SU-DHL-6 (cell line): ENCODE measurements at regions not wholly inside any gene's neighbourhood (a gene's known extent, or its start where the extent isn't known, plus 50 kb on each side); places are given as distances from the start of the nearest gene placed in this dataset.

Source experiments
- H2AFZ ChIP-seq: fragments of 200-600 bp; sonication (generic); 2 replicates; pipeline ENCODE4 v1.6.1; 2014; ENCODE audit warnings: low read depth, mild to moderate bottlenecking, moderate library complexity, mixed read lengths, antibody characterized with exemption, low read length; ENCODE audit not compliant: severe bottlenecking
- H3F3A ChIP-seq: fragments of 200-600 bp; shearing (Covaris generic); 2 replicates; pipeline ENCODE4 v1.6.0; 2016; ENCODE audit warnings: antibody characterized with exemption, mild to moderate bottlenecking; ENCODE audit not compliant: insufficient read depth
- H3K27ac ChIP-seq: fragments of 200-600 bp; sonication (generic); 2 replicates; pipeline ENCODE4 v1.5.1; 2016; ENCODE audit warnings: low read depth, mild to moderate bottlenecking, low read length, moderate library complexity, mixed read lengths
- H3K27me3 ChIP-seq: fragments of 200-600 bp; sonication (generic), shearing (Covaris generic); 2 replicates; pipeline ENCODE4 v1.6.0; 2014; ENCODE audit warnings: mild to moderate bottlenecking, low read length
- H3K36me3 ChIP-seq: fragments of 200-600 bp; sonication (generic); 2 replicates; pipeline ENCODE4 v1.6.1; 2014; ENCODE audit warnings: mild to moderate bottlenecking, low read length, mixed read lengths
- H3K4me2 ChIP-seq: fragments of 300-600, 200-600 bp; shearing (Covaris generic), sonication (generic); 2 replicates; pipeline ENCODE4 v1.6.0; 2014; ENCODE audit warnings: low read length, low read depth, mild to moderate bottlenecking; ENCODE audit not compliant: poor library complexity, severe bottlenecking
- H3K4me3 ChIP-seq: fragments of 200-600 bp; sonication (generic); 2 replicates; pipeline ENCODE4 v1.5.1; 2014; ENCODE audit warnings: antibody characterized with exemption, low read length, mild to moderate bottlenecking, mixed read lengths; ENCODE audit not compliant: insufficient read depth, poor library complexity, severe bottlenecking
- H3K79me2 ChIP-seq: fragments of 200-600 bp; sonication (generic); 2 replicates; pipeline ENCODE4 v1.6.1; 2014; ENCODE audit warnings: mild to moderate bottlenecking, low read length, moderate library complexity; ENCODE audit not compliant: insufficient read depth
- H3K9ac ChIP-seq: fragments of 200-600 bp; sonication (generic); 2 replicates; pipeline ENCODE4 v1.7.0; 2014; ENCODE audit warnings: mild to moderate bottlenecking, low read length
- H3K9me2 ChIP-seq: fragments of 200-600 bp; sonication (generic); replicated peaks from 2 replicates; pipeline ENCODE4 v1.6.1; 2014; ENCODE audit warnings: low read length; ENCODE audit not compliant: insufficient read depth
- H3K9me3 ChIP-seq: fragments of 200-600 bp; sonication (generic); 2 replicates; pipeline ENCODE4 v1.6.1; 2014; ENCODE audit warnings: low read length, mixed read lengths; ENCODE audit not compliant: insufficient read depth
- H4K20me1 ChIP-seq: fragments of 200-600 bp; sonication (generic); 2 replicates; pipeline ENCODE4 v1.6.1; 2014; ENCODE audit warnings: low read depth, mild to moderate bottlenecking, antibody characterized with exemption, low read length, moderate library complexity, mixed read lengths
- EZH2phosphoT487 ChIP-seq: fragments of 200-600 bp; sonication (generic), shearing (Covaris generic); conservative IDR thresholded peaks from 2 replicates; pipeline ENCODE4 v1.6.1; 2018; ENCODE audit warnings: mild to moderate bottlenecking, antibody characterized with exemption, low read length, moderate library complexity, mixed read lengths
- TF ChIP-seq, protein P1 (sequence below): fragments of 200-600 bp; sonication (generic); IDR thresholded peaks from one replicate; pipeline ENCODE4 v1.5.1; 2017; ENCODE audit warnings: antibody characterized with exemption, mild to moderate bottlenecking, low read length, moderate library complexity; ENCODE audit not compliant: insufficient read depth, poor library complexity, severe bottlenecking

- no peaks in the 10 kb centered on the region for H3K9me2 ChIP-seq
- H4K20me1 ChIP-seq = no peaks in the 10 kb centered on the region
- H3K27ac ChIP-seq = no peak overlapping the region
- H3K4me2 ChIP-seq = no peak overlapping the region
- H3K4me3 ChIP-seq = no peak overlapping the region
- TF ChIP-seq EZH2phosphoT487 = no peak
- TF ChIP-seq, protein P1, sequence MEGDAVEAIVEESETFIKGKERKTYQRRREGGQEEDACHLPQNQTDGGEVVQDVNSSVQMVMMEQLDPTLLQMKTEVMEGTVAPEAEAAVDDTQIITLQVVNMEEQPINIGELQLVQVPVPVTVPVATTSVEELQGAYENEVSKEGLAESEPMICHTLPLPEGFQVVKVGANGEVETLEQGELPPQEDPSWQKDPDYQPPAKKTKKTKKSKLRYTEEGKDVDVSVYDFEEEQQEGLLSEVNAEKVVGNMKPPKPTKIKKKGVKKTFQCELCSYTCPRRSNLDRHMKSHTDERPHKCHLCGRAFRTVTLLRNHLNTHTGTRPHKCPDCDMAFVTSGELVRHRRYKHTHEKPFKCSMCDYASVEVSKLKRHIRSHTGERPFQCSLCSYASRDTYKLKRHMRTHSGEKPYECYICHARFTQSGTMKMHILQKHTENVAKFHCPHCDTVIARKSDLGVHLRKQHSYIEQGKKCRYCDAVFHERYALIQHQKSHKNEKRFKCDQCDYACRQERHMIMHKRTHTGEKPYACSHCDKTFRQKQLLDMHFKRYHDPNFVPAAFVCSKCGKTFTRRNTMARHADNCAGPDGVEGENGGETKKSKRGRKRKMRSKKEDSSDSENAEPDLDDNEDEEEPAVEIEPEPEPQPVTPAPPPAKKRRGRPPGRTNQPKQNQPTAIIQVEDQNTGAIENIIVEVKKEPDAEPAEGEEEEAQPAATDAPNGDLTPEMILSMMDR = no peak
- no peak overlapping the region for H3K9ac ChIP-seq
- no peak overlapping the region for H2AFZ ChIP-seq
- no peaks in the 10 kb centered on the region for H3K36me3 ChIP-seq
- H3K27me3 ChIP-seq = no peaks in the 10 kb centered on the region
- no peaks in the 10 kb centered on the region for H3K79me2 ChIP-seq
- H3K9me3 ChIP-seq = no peaks in the 10 kb centered on the region
- H3F3A ChIP-seq = no peaks in the 10 kb centered on the region
These were observed 210.1 kb upstream of the LNX1 start for GRCh38 chr4:53801373-53801772.

DNA sequence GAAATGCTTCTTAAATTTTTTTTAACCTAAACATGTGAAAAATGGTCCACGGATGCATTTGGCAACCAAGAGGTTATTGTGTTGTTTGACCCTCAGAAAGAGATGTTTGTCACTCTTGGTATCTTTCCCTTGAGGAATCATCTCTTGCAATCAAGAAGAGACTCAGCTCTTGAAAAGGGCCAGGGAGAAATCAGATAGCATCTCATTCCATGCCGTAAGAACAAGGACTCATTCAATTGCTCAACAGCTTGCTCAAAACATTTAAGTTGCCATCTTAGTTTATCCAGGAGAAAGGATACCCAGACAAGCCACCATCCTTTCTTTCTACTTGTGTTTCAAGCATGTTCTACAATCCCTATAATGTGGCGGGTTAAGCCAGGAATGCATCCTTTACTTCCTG lies 209.5 kb upstream of the LNX1 start:
- no peak overlapping the region for H2AFZ ChIP-seq
- H3K27ac ChIP-seq = no peak overlapping the region
- H3K36me3 ChIP-seq = no peaks in the 10 kb centered on the region
- H3K4me3 ChIP-seq = no peak overlapping the region
- H4K20me1 ChIP-seq = no peaks in the 10 kb centered on the region
- no peaks in the 10 kb centered on the region for H3K9me2 ChIP-seq
- no peaks in the 10 kb centered on the region for H3K9me3 ChIP-seq
- no peak overlapping the region for H3K9ac ChIP-seq
- no peak overlapping the region for H3K4me2 ChIP-seq
- TF ChIP-seq EZH2phosphoT487 = no peak
- TF ChIP-seq, protein P1 = no peak
- no peaks in the 10 kb centered on the region for H3K79me2 ChIP-seq
- H3F3A ChIP-seq = no peaks in the 10 kb centered on the region
- no peaks in the 10 kb centered on the region for H3K27me3 ChIP-seq

- no peaks in the 10 kb centered on the region for H3K79me2 ChIP-seq
- H3K9ac ChIP-seq = no peak overlapping the region
- H3K4me2 ChIP-seq = no peak overlapping the region
- no peaks in the 10 kb centered on the region for H3K27me3 ChIP-seq
- TF ChIP-seq EZH2phosphoT487 = no peak
- TF ChIP-seq, protein P1 = no peak
- no peak overlapping the region for H3K27ac ChIP-seq
- no peak overlapping the region for H2AFZ ChIP-seq
- H3F3A ChIP-seq = no peaks in the 10 kb centered on the region
- no peaks in the 10 kb centered on the region for H3K36me3 ChIP-seq
- no peaks in the 10 kb centered on the region for H3K9me2 ChIP-seq
- H3K4me3 ChIP-seq = no peak overlapping the region
- no peaks in the 10 kb centered on the region for H4K20me1 ChIP-seq
- no peaks in the 10 kb centered on the region for H3K9me3 ChIP-seq
These were observed 201.8 kb upstream of the LNX1 start for GRCh38 chr4:53793096-53793495.
